OCI-LY7 (cell line): ENCODE measurements at regions not wholly inside any gene's neighbourhood (a gene's known extent, or its start where the extent isn't known, plus 50 kb on each side); places are given as distances from the start of the nearest gene placed in this dataset.

Experiments used
- EZH2phosphoT487 ChIP-seq: fragments of 200-600 bp; sonication (generic); IDR thresholded peaks from 2 replicates; pipeline ENCODE4 v1.6.1; 2018; ENCODE audit warnings: low read depth, borderline replicate concordance, mild to moderate bottlenecking, mixed run types, antibody characterized with exemption, low read length, moderate library complexity, mixed read lengths
- TF ChIP-seq, protein P1 (sequence below): fragments of 200-600 bp; sonication (generic); conservative IDR thresholded peaks from 2 replicates; pipeline ENCODE4 v1.5.1; 2014; ENCODE audit warnings: mild to moderate bottlenecking, antibody characterized with exemption, low read length, moderate library complexity, mixed read lengths

DNA sequence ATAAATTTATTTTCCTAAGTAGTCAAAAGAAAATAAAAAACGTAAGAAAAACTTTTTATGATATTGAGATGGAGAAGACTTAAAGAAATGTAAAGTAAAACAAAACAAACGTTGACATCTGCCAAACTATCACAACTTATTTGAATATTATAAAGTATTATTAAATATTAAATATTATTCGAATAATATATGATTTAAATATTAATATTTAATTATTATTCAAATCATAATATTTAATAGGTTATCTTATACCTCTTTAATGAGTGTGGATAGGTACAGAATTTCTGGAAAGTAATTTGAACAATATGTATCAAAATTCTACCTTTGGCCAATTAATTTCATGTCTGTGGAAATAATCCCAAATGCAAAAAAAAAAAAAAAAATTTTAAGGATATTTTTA lies 278.7 kb downstream of the RAD51AP2 start:
- TF ChIP-seq, protein P1, sequence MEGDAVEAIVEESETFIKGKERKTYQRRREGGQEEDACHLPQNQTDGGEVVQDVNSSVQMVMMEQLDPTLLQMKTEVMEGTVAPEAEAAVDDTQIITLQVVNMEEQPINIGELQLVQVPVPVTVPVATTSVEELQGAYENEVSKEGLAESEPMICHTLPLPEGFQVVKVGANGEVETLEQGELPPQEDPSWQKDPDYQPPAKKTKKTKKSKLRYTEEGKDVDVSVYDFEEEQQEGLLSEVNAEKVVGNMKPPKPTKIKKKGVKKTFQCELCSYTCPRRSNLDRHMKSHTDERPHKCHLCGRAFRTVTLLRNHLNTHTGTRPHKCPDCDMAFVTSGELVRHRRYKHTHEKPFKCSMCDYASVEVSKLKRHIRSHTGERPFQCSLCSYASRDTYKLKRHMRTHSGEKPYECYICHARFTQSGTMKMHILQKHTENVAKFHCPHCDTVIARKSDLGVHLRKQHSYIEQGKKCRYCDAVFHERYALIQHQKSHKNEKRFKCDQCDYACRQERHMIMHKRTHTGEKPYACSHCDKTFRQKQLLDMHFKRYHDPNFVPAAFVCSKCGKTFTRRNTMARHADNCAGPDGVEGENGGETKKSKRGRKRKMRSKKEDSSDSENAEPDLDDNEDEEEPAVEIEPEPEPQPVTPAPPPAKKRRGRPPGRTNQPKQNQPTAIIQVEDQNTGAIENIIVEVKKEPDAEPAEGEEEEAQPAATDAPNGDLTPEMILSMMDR = no peak
- no peak for TF ChIP-seq EZH2phosphoT487
